GM12878 (cell line): ENCODE measurements at regions not wholly inside any gene's neighbourhood (a gene's known extent, or its start where the extent isn't known, plus 50 kb on each side); places are given as distances from the start of the nearest gene placed in this dataset.

Experiments used
- ATAC-seq: fragments of 200-7000 bp; cut with Tn5 transposase; 3 replicates; pipeline ENCODE4 v1.9.1; 2020; ENCODE audit warnings: mild to moderate bottlenecking, moderate library complexity
- BruUV-seq: library from RNA; stranded (reverse); fragments of 400-500 nt; replicated peaks from 2 replicates; lab custom pipeline; 2021; lab: Mats Ljungman, UMichigan
- CTCF ChIA-PET: fragments of 300-600 bp; sonication (Branson Sonifier 250); formaldehyde crosslinking; extraction: SDS; loops from one replicate; lab custom pipeline; 2021; ENCODE audit warnings: inconsistent platforms; lab: Yijun Ruan, JAX
- POLR2A ChIA-PET: fragments of 350-600 bp; formaldehyde crosslinking; extraction: SDS; loops from one replicate; lab custom pipeline; 2021; ENCODE audit warnings: inconsistent platforms; lab: Charles Lee
- RAD21 ChIA-PET: fragments of 300-600 bp; sonication (Branson Sonifier 250); formaldehyde crosslinking; loops from one replicate; lab custom pipeline; 2023; ENCODE audit warnings: antibody characterized with exemption; ENCODE audit not compliant: unreplicated experiment; lab: Charles Lee
- SMC1A ChIA-PET: fragments of 300-600 bp; sonication (Branson Sonifier 250); formaldehyde crosslinking; loops from one replicate; lab custom pipeline; 2023; ENCODE audit not compliant: unreplicated experiment, uncharacterized antibody; lab: Charles Lee
- DNase-seq: peaks from one replicate; pipeline ENCODE4 v3.0.0-alpha.2; 2011; ENCODE audit warnings: low read depth, low spot score
- FAIRE-seq: peaks from 3 replicates; lab custom pipeline; 2011; peaks lifted over from hg19 to GRCh38; lab: Jason Lieb, UNC
- H2AFZ ChIP-seq: 2 replicates; pipeline ENCODE4 v1.6.0; 2011; ENCODE audit warnings: low read depth, low read length, control low read depth; ENCODE audit not compliant: control insufficient read depth
- H3K27ac ChIP-seq: 2 replicates; pipeline ENCODE4 v1.5.1; 2011; ENCODE audit warnings: control low read depth; ENCODE audit not compliant: control insufficient read depth, insufficient read depth
- H3K27me3 ChIP-seq, 2 experiments: replicated peaks in 1 of 2; 2 replicates each; pipeline versions ENCODE4 v1.6.0 to v1.6.1; 2011; ENCODE audit warnings: low read length in 1 of 2; ENCODE audit not compliant: control insufficient read depth in 2 of 2, insufficient read depth in 2 of 2
- H3K36me3 ChIP-seq, 2 experiments: 2 replicates each; pipeline ENCODE4 v1.5.1; 2011; ENCODE audit warnings: low read length in 1 of 2; ENCODE audit not compliant: control insufficient read depth in 2 of 2, insufficient read depth in 2 of 2
- H3K4me1 ChIP-seq: 2 replicates; pipeline ENCODE4 v1.6.1; 2011; ENCODE audit warnings: mild to moderate bottlenecking, low read length, moderate library complexity, mixed read lengths; ENCODE audit not compliant: control insufficient read depth, insufficient read depth
- H3K4me2 ChIP-seq: 2 replicates; pipeline ENCODE4 v1.6.0; 2011; ENCODE audit warnings: control low read depth; ENCODE audit not compliant: control insufficient read depth, insufficient read depth
- H3K4me3 ChIP-seq: fragments of 200-600 bp; sonication (generic); 2 replicates; pipeline ENCODE4 v1.5.1; 2016
- H3K79me2 ChIP-seq: 2 replicates; pipeline ENCODE4 v1.6.0; 2011; ENCODE audit warnings: low read length; ENCODE audit not compliant: control insufficient read depth, insufficient read depth
- H3K9ac ChIP-seq: 2 replicates; pipeline ENCODE4 v1.8.0; 2011; ENCODE audit warnings: low read length, control low read depth, mixed read lengths; ENCODE audit not compliant: control insufficient read depth, insufficient read depth
- H3K9me3 ChIP-seq: replicated peaks from 3 replicates; pipeline ENCODE4 v1.5.1; 2011; ENCODE audit warnings: mild to moderate bottlenecking, low read length; ENCODE audit not compliant: control insufficient read depth, insufficient read depth
- H4K20me1 ChIP-seq: 2 replicates; pipeline ENCODE4 v1.6.0; 2011; ENCODE audit not compliant: control insufficient read depth, insufficient read depth
- E2F8 ChIP-seq: fragments of 450-650 bp; IDR thresholded peaks from 2 replicates; pipeline ENCODE4 v1.6.1; 2018; ENCODE audit warnings: mild to moderate bottlenecking, low read depth, moderate library complexity; ENCODE audit not compliant: partially characterized antibody
- FOXK2 ChIP-seq: fragments of 450-650 bp; IDR thresholded peaks from 2 replicates; pipeline ENCODE4 v1.6.1; 2017; ENCODE audit warnings: mild to moderate bottlenecking, moderate library complexity
- MLLT1 ChIP-seq: fragments of 450-650 bp; IDR thresholded peaks from 2 replicates; pipeline ENCODE4 v1.6.1; 2016; ENCODE audit warnings: mild to moderate bottlenecking
- ZNF592 ChIP-seq: fragments of 450-650 bp; IDR thresholded peaks from 2 replicates; pipeline ENCODE4 v1.6.1; 2017; ENCODE audit warnings: mild to moderate bottlenecking, moderate library complexity
- WGBS: methylation state at CpG from one replicate; pipeline ENCODE4 v1.1.6; 2016; ENCODE audit warnings: low lambda C conversion rate; ENCODE audit not compliant: insufficient replicate concordance, insufficient coverage; ENCODE audit errors: missing lambda C conversion rate; 5-methylcytosine and 5-hydroxymethylcytosine counted together
- in situ Hi-C: fragments of 300-500 bp; cut with MboI; formaldehyde crosslinking; loops from 9 replicates; pipeline ENCODE4 v1.14.3; 2018; ENCODE audit warnings: mixed read lengths
- intact Hi-C: fragments of 100-400 bp; cut with micrococcal nuclease; formaldehyde crosslinking; loops from one replicate; pipeline ENCODE4 v1.14.2; 2022; ENCODE audit not compliant: unreplicated experiment
- TF ChIP-seq, protein P1 (sequence below): fragments of 450-650 bp; formaldehyde crosslinking; IDR thresholded peaks from 2 replicates; pipeline ENCODE4 v1.5.0; 2022; ENCODE audit warnings: mild to moderate bottlenecking, missing genetic modification characterization
- TF ChIP-seq, protein P2 (sequence below): fragments of 450-650 bp; IDR thresholded peaks from 2 replicates; pipeline ENCODE4 v1.6.1; 2014; ENCODE audit warnings: mild to moderate bottlenecking

DNA sequence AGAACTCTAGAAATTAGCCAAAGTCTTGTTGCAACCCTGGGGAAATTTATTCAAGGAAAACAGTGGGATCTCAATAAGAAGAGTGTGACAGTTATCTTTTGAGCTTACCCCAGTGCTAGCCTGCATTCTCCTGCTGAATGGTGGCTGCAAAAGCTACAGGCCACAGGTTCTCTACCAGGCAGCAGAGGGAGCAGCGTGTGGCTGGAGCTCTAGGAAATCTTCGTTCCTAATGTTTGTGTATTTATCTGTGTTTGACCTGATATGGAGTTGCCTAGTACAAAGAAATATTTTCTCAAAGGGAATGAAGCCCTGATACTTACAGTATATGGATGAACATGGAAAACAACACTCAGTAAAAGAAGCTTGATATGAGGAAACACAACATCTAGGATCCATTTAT is 1100.6 kb downstream of the NLGN4Y start:
- H3K27ac ChIP-seq = no peak overlapping the region
- WGBS = no CpG with 5 or more reads among the region's 2 CpGs
- no peak overlapping the region for H3K9ac ChIP-seq
- RAD21 ChIA-PET = no interaction called here
- H3K36me3 ChIP-seq = no peaks in the 10 kb centered on the region
- no peak for DNase-seq
- no peaks in the 10 kb centered on the region for H3K27me3 ChIP-seq
- ATAC-seq = no peak
- no peak for FAIRE-seq
- H3K9me3 ChIP-seq = no peaks in the 10 kb centered on the region
- H3K4me2 ChIP-seq = no peak overlapping the region
- CTCF ChIA-PET = no interaction called here
- no peak overlapping the region for H2AFZ ChIP-seq
- POLR2A ChIA-PET = no interaction called here
- intact Hi-C loops (no loop called here), in situ Hi-C loops (no loop called here)
- no TSS peak for BruUV-seq
- H3K4me3 ChIP-seq = no peak overlapping the region
- no peaks in the 10 kb centered on the region for H3K4me1 ChIP-seq
- no peaks in the 10 kb centered on the region for H4K20me1 ChIP-seq
- SMC1A ChIA-PET = no interaction called here
- H3K79me2 ChIP-seq = no peaks in the 10 kb centered on the region
- TF ChIP-seq FOXK2 = no peak
- TF ChIP-seq E2F8 = no peak
- TF ChIP-seq MLLT1 = no peak
- TF ChIP-seq, protein P1, sequence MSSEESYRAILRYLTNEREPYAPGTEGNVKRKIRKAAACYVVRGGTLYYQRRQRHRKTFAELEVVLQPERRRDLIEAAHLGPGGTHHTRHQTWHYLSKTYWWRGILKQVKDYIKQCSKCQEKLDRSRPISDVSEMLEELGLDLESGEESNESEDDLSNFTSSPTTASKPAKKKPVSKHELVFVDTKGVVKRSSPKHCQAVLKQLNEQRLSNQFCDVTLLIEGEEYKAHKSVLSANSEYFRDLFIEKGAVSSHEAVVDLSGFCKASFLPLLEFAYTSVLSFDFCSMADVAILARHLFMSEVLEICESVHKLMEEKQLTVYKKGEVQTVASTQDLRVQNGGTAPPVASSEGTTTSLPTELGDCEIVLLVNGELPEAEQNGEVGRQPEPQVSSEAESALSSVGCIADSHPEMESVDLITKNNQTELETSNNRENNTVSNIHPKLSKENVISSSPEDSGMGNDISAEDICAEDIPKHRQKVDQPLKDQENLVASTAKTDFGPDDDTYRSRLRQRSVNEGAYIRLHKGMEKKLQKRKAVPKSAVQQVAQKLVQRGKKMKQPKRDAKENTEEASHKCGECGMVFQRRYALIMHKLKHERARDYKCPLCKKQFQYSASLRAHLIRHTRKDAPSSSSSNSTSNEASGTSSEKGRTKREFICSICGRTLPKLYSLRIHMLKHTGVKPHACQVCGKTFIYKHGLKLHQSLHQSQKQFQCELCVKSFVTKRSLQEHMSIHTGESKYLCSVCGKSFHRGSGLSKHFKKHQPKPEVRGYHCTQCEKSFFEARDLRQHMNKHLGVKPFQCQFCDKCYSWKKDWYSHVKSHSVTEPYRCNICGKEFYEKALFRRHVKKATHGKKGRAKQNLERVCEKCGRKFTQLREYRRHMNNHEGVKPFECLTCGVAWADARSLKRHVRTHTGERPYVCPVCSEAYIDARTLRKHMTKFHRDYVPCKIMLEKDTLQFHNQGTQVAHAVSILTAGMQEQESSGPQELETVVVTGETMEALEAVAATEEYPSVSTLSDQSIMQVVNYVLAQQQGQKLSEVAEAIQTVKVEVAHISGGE (CRISPR knock-in tag) = no peak
- no peak for TF ChIP-seq ZNF592
- TF ChIP-seq, protein P2, sequence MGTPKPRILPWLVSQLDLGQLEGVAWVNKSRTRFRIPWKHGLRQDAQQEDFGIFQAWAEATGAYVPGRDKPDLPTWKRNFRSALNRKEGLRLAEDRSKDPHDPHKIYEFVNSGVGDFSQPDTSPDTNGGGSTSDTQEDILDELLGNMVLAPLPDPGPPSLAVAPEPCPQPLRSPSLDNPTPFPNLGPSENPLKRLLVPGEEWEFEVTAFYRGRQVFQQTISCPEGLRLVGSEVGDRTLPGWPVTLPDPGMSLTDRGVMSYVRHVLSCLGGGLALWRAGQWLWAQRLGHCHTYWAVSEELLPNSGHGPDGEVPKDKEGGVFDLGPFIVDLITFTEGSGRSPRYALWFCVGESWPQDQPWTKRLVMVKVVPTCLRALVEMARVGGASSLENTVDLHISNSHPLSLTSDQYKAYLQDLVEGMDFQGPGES = no peak
